ENCODE measurements at regions not wholly inside any gene's neighbourhood (a gene's known extent, or its start where the extent isn't known, plus 50 kb on each side); places are given as distances from the start of the nearest gene placed in this dataset.

- TF ChIP-seq JUND (IDR thresholded peaks at IDR 0.05) (no peak), NR2F2 (IDR thresholded peaks at IDR 0.05) (no peak), ZBTB33 (IDR thresholded peaks at IDR 0.05) (no peak), MAX (IDR thresholded peaks at IDR 0.05) (no peak), HNF4G (IDR thresholded peaks at IDR 0.05) (no peak), TAF1 (conservative IDR thresholded peaks at IDR 0.05) (no peak), FOXA1 (IDR thresholded peaks at IDR 0.05) (no peak), CTCF (IDR thresholded peaks at IDR 0.05; ENCODE audit: low read depth, low read length, missing input control) (no peak), RXRA (IDR thresholded peaks at IDR 0.05) (no peak)
- Histone ChIP-seq H3K9ac (ENCODE audit: low read depth in 1 of 2, low read length in 2 of 2) (no peak overlapping the region), H3K27me3 (ENCODE audit: control insufficient read depth in 4 of 4, insufficient read depth in 4 of 4, low read length in 3 of 4) (no peaks in the 10 kb centered on the region), H3K4me1 (ENCODE audit: control insufficient read depth in 4 of 4, insufficient read depth in 4 of 4, low read length in 3 of 4) (peaks cover 0 to 10% (median under 1%) of the 10 kb centered on the region in 4 donors), H3K27ac (ENCODE audit: low read depth in 1 of 2, low read length in 2 of 2) (no peak overlapping the region), H3K4me3 (ENCODE audit: low read depth in 1 of 3, low read length in 3 of 3) (no peak overlapping the region), H3K9me3 (ENCODE audit: control insufficient read depth in 4 of 4, low read length in 3 of 4) (no peaks in the 10 kb centered on the region), H3K36me3 (ENCODE audit: control insufficient read depth in 4 of 4, insufficient read depth in 3 of 4, low read depth in 1 of 4, low read length in 3 of 4) (no peaks in the 10 kb centered on the region)
- 37% methylated on average over 2 of the region's 2 CpGs for WGBS
- no peak for DNase-seq (ENCODE audit: low spot score)
Observed at GRCh38 chr13:48910686-48911085, 65.0 kb upstream of the FNDC3A start.

- WGBS: 69% methylated on average over 1 of the region's 1 CpG
- no peaks in the 10 kb centered on the region for H3K9me3 ChIP-seq (ENCODE audit: control insufficient read depth in 4 of 4, low read length in 3 of 4)
- H3K27me3 ChIP-seq (ENCODE audit: control insufficient read depth in 4 of 4, insufficient read depth in 4 of 4, low read length in 3 of 4): no peaks in the 10 kb centered on the region
- no peak overlapping the region for H3K27ac ChIP-seq (ENCODE audit: low read depth in 1 of 2, low read length in 2 of 2)
- H3K36me3 ChIP-seq (ENCODE audit: control insufficient read depth in 4 of 4, insufficient read depth in 3 of 4, low read depth in 1 of 4, low read length in 3 of 4): no peaks in the 10 kb centered on the region
- H3K4me3 ChIP-seq (ENCODE audit: low read depth in 1 of 3, low read length in 3 of 3): no peak overlapping the region
- H3K4me1 ChIP-seq (ENCODE audit: control insufficient read depth in 4 of 4, insufficient read depth in 4 of 4, low read length in 3 of 4): no peaks in the 10 kb centered on the region
- no peak for TF ChIP-seq JUND (IDR thresholded peaks at IDR 0.05)
- TF ChIP-seq RXRA (IDR thresholded peaks at IDR 0.05): no peak
- no peak for TF ChIP-seq MAX (IDR thresholded peaks at IDR 0.05)
- no peak for TF ChIP-seq HNF4G (IDR thresholded peaks at IDR 0.05)
- TF ChIP-seq GABPA (IDR thresholded peaks at IDR 0.05 in 1 of 2, conservative IDR thresholded peaks at IDR 0.05 in 1 of 2): no peak
- TF ChIP-seq SP1 (IDR thresholded peaks at IDR 0.05): no peak
- no peak for TF ChIP-seq ATF3 (IDR thresholded peaks at IDR 0.05)
- no peak for TF ChIP-seq FOXA1 (IDR thresholded peaks at IDR 0.05)
- no peak for TF ChIP-seq TAF1 (conservative IDR thresholded peaks at IDR 0.05)
- H3K9ac ChIP-seq (ENCODE audit: low read depth in 1 of 2, low read length in 2 of 2): no peak overlapping the region
- DNase-seq (ENCODE audit: low spot score): no peak
Observed at GRCh38 chr13:48919751-48920150, 56.0 kb upstream of the FNDC3A start.

- H3K9ac ChIP-seq (ENCODE audit: low read depth in 1 of 2, low read length in 2 of 2): no peak overlapping the region
- H3K27me3 ChIP-seq (ENCODE audit: control insufficient read depth in 4 of 4, insufficient read depth in 4 of 4, low read length in 3 of 4): no peaks in the 10 kb centered on the region
- no peak for DNase-seq (ENCODE audit: low spot score)
- no peak overlapping the region for H3K27ac ChIP-seq (ENCODE audit: low read depth in 1 of 2, low read length in 2 of 2)
- H3K4me3 ChIP-seq (ENCODE audit: low read depth in 1 of 3, low read length in 3 of 3): no peak overlapping the region
- TF ChIP-seq EGR1 (IDR thresholded peaks at IDR 0.05; ENCODE audit: low read depth in 2 of 2) (no peak), SP1 (IDR thresholded peaks at IDR 0.05) (no peak), HNF4A (conservative IDR thresholded peaks at IDR 0.05) (no peak), HNF4G (IDR thresholded peaks at IDR 0.05) (no peak)
- 91% methylated on average over 6 of the region's 6 CpGs for WGBS
- H3K4me1 ChIP-seq (ENCODE audit: control insufficient read depth in 4 of 4, insufficient read depth in 4 of 4, low read length in 3 of 4): no peaks in the 10 kb centered on the region
- no peaks in the 10 kb centered on the region for H3K9me3 ChIP-seq (ENCODE audit: control insufficient read depth in 4 of 4, low read length in 3 of 4)
- no peaks in the 10 kb centered on the region for H3K36me3 ChIP-seq (ENCODE audit: control insufficient read depth in 4 of 4, insufficient read depth in 3 of 4, low read depth in 1 of 4, low read length in 3 of 4)
Observed at GRCh38 chr13:48920730-48921129, 55.0 kb upstream of the FNDC3A start.

All from liver (tissue), 8 donors.